ENCODE measurements at regions not wholly inside any gene's neighbourhood (a gene's known extent, or its start where the extent isn't known, plus 50 kb on each side); places are given as distances from the start of the nearest gene placed in this dataset.

DNA sequence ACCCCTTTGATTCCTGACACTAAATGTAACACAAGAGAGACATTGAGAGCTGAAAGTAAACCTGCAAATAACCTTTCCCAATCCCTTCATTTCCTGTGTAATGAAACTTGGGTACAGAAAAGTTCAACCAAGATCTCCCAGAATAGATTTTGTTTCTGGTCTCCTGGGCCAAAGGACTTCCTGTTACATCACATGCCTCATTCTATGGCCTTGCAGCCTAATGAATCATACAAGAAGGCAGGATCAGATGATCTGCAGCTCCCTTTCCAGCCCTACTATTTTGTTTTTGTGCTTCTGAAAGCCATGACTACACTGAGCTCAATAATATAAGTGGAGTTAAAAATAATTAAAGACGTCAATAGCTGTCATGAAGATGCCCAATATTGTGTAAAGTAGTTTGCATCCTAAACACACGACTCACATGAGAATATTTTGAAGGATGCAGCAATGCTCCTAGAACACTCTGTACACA, 73.4 kb upstream of the NOX3 start:
- H4K20me1 ChIP-seq (ENCODE audit: insufficient read depth): no peaks in the 10 kb centered on the region
- no peak overlapping the region for H3K4me3 ChIP-seq (ENCODE audit: low read length)
- H3F3A ChIP-seq (ENCODE audit: insufficient read depth, low read length, poor library complexity, severe bottlenecking): no peaks in the 10 kb centered on the region
- no peaks in the 10 kb centered on the region for H3K9me2 ChIP-seq (ENCODE audit: insufficient read depth, low read length)
- H3K36me3 ChIP-seq (ENCODE audit: insufficient read depth, low read length): no peaks in the 10 kb centered on the region
- TF ChIP-seq, protein P1, sequence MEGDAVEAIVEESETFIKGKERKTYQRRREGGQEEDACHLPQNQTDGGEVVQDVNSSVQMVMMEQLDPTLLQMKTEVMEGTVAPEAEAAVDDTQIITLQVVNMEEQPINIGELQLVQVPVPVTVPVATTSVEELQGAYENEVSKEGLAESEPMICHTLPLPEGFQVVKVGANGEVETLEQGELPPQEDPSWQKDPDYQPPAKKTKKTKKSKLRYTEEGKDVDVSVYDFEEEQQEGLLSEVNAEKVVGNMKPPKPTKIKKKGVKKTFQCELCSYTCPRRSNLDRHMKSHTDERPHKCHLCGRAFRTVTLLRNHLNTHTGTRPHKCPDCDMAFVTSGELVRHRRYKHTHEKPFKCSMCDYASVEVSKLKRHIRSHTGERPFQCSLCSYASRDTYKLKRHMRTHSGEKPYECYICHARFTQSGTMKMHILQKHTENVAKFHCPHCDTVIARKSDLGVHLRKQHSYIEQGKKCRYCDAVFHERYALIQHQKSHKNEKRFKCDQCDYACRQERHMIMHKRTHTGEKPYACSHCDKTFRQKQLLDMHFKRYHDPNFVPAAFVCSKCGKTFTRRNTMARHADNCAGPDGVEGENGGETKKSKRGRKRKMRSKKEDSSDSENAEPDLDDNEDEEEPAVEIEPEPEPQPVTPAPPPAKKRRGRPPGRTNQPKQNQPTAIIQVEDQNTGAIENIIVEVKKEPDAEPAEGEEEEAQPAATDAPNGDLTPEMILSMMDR (IDR thresholded peaks at IDR 0.05; ENCODE audit: poor library complexity, severe bottlenecking): no peak
- TF ChIP-seq SMC3 (conservative IDR thresholded peaks at IDR 0.05; ENCODE audit: poor library complexity): no peak
- no peak for TF ChIP-seq MXI1 (conservative IDR thresholded peaks at IDR 0.05; ENCODE audit: poor library complexity, severe bottlenecking)
- no peak for TF ChIP-seq POLR2AphosphoS5 (IDR thresholded peaks at IDR 0.05)
- TF ChIP-seq EP300 (conservative IDR thresholded peaks at IDR 0.05; ENCODE audit: poor library complexity, severe bottlenecking): no peak
- TF ChIP-seq RAD21 (conservative IDR thresholded peaks at IDR 0.05): no peak
- no peak for TF ChIP-seq TAF1 (IDR thresholded peaks at IDR 0.05; ENCODE audit: low read depth)
- TF ChIP-seq, protein P2, sequence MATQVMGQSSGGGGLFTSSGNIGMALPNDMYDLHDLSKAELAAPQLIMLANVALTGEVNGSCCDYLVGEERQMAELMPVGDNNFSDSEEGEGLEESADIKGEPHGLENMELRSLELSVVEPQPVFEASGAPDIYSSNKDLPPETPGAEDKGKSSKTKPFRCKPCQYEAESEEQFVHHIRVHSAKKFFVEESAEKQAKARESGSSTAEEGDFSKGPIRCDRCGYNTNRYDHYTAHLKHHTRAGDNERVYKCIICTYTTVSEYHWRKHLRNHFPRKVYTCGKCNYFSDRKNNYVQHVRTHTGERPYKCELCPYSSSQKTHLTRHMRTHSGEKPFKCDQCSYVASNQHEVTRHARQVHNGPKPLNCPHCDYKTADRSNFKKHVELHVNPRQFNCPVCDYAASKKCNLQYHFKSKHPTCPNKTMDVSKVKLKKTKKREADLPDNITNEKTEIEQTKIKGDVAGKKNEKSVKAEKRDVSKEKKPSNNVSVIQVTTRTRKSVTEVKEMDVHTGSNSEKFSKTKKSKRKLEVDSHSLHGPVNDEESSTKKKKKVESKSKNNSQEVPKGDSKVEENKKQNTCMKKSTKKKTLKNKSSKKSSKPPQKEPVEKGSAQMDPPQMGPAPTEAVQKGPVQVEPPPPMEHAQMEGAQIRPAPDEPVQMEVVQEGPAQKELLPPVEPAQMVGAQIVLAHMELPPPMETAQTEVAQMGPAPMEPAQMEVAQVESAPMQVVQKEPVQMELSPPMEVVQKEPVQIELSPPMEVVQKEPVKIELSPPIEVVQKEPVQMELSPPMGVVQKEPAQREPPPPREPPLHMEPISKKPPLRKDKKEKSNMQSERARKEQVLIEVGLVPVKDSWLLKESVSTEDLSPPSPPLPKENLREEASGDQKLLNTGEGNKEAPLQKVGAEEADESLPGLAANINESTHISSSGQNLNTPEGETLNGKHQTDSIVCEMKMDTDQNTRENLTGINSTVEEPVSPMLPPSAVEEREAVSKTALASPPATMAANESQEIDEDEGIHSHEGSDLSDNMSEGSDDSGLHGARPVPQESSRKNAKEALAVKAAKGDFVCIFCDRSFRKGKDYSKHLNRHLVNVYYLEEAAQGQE (IDR thresholded peaks at IDR 0.05; ENCODE audit: borderline replicate concordance): no peak
- no peak for TF ChIP-seq EZH2 (IDR thresholded peaks at IDR 0.05; ENCODE audit: borderline replicate concordance, insufficient read depth, low read length, poor library complexity, severe bottlenecking)
- no peak overlapping the region for H3K9ac ChIP-seq (ENCODE audit: low read length)
- H3K4me2 ChIP-seq (ENCODE audit: low read length): no peak overlapping the region
- no peaks in the 10 kb centered on the region for H3K79me2 ChIP-seq (replicated peaks; ENCODE audit: insufficient read depth, low read length)
- H2AFZ ChIP-seq (ENCODE audit: low read depth, low read length): no peak overlapping the region
- H3K27ac ChIP-seq (ENCODE audit: low read length): no peak overlapping the region
- H3K27me3 ChIP-seq (ENCODE audit: insufficient read depth, low read depth, low read length): no peaks in the 10 kb centered on the region
- H3K9me3 ChIP-seq (ENCODE audit: low read length): no peaks in the 10 kb centered on the region

GRCh38 chr6:155528335-155528734, 72.7 kb upstream of the NOX3 start:
- H3K9ac ChIP-seq (ENCODE audit: low read length): no peak overlapping the region
- no peak overlapping the region for H3K27ac ChIP-seq (ENCODE audit: low read length)
- no peak overlapping the region for H3K4me3 ChIP-seq (ENCODE audit: low read length)
- no peak overlapping the region for H3K4me2 ChIP-seq (ENCODE audit: low read length)
- no peaks in the 10 kb centered on the region for H3K27me3 ChIP-seq (ENCODE audit: insufficient read depth, low read depth, low read length)
- H2AFZ ChIP-seq (ENCODE audit: low read depth, low read length): no peak overlapping the region
- no peaks in the 10 kb centered on the region for H3K36me3 ChIP-seq (ENCODE audit: insufficient read depth, low read length)
- H3K9me2 ChIP-seq (ENCODE audit: insufficient read depth, low read length): no peaks in the 10 kb centered on the region
- no peaks in the 10 kb centered on the region for H3F3A ChIP-seq (ENCODE audit: insufficient read depth, low read length, poor library complexity, severe bottlenecking)
- H3K79me2 ChIP-seq (replicated peaks; ENCODE audit: insufficient read depth, low read length): no peaks in the 10 kb centered on the region
- no peaks in the 10 kb centered on the region for H3K9me3 ChIP-seq (ENCODE audit: low read length)
- no peaks in the 10 kb centered on the region for H4K20me1 ChIP-seq (ENCODE audit: insufficient read depth)
- TF ChIP-seq, protein P1 (IDR thresholded peaks at IDR 0.05; ENCODE audit: poor library complexity, severe bottlenecking): no peak
- TF ChIP-seq MXI1 (conservative IDR thresholded peaks at IDR 0.05; ENCODE audit: poor library complexity, severe bottlenecking) (no peak), POLR2AphosphoS5 (IDR thresholded peaks at IDR 0.05) (no peak), EP300 (conservative IDR thresholded peaks at IDR 0.05; ENCODE audit: poor library complexity, severe bottlenecking) (no peak), RAD21 (conservative IDR thresholded peaks at IDR 0.05) (no peak), SMC3 (conservative IDR thresholded peaks at IDR 0.05; ENCODE audit: poor library complexity) (no peak), TAF1 (IDR thresholded peaks at IDR 0.05; ENCODE audit: low read depth) (no peak), EZH2 (IDR thresholded peaks at IDR 0.05; ENCODE audit: borderline replicate concordance, insufficient read depth, low read length, poor library complexity, severe bottlenecking) (no peak)
- TF ChIP-seq, protein P2 (IDR thresholded peaks at IDR 0.05; ENCODE audit: borderline replicate concordance): no peak

Measured in neural cell (in vitro differentiated cells).